ENCODE measurements at regions not wholly inside any gene's neighbourhood (a gene's known extent, or its start where the extent isn't known, plus 50 kb on each side); places are given as distances from the start of the nearest gene placed in this dataset.

- TF ChIP-seq, protein P1, sequence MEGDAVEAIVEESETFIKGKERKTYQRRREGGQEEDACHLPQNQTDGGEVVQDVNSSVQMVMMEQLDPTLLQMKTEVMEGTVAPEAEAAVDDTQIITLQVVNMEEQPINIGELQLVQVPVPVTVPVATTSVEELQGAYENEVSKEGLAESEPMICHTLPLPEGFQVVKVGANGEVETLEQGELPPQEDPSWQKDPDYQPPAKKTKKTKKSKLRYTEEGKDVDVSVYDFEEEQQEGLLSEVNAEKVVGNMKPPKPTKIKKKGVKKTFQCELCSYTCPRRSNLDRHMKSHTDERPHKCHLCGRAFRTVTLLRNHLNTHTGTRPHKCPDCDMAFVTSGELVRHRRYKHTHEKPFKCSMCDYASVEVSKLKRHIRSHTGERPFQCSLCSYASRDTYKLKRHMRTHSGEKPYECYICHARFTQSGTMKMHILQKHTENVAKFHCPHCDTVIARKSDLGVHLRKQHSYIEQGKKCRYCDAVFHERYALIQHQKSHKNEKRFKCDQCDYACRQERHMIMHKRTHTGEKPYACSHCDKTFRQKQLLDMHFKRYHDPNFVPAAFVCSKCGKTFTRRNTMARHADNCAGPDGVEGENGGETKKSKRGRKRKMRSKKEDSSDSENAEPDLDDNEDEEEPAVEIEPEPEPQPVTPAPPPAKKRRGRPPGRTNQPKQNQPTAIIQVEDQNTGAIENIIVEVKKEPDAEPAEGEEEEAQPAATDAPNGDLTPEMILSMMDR (IDR thresholded peaks at IDR 0.05) = no peak
- no peak for TF ChIP-seq POLR2A (IDR thresholded peaks at IDR 0.05)
These were observed 1009.2 kb downstream of the SORCS3 start for GRCh38 chr10:105650306-105650705.

Data from right lobe of liver (tissue), 4 donors.